H9 (cell line): ENCODE measurements at regions not wholly inside any gene's neighbourhood (a gene's known extent, or its start where the extent isn't known, plus 50 kb on each side); places are given as distances from the start of the nearest gene placed in this dataset.

Experiments
- DNase-seq: peaks from one replicate; pipeline ENCODE4 v3.0.0-alpha.2; 2017
- H2AFZ ChIP-seq: one replicate; pipeline ENCODE4 v1.6.1; 2013; ENCODE audit warnings: mild to moderate bottlenecking, low read length, control low read depth, moderate library complexity
- H2AK5ac ChIP-seq: 2 replicates; pipeline ENCODE4 v1.6.1; 2013; ENCODE audit warnings: low read length, control low read depth, mixed read lengths; ENCODE audit not compliant: insufficient read length
- H2BK120ac ChIP-seq: one replicate; pipeline ENCODE4 v1.6.1; 2013; ENCODE audit warnings: low read depth, mild to moderate bottlenecking, low read length, control low read depth, inconsistent platforms; ENCODE audit not compliant: poor library complexity, severe bottlenecking
- H2BK12ac ChIP-seq: 2 replicates; pipeline ENCODE4 v1.6.1; 2013; ENCODE audit warnings: low read length, control low read depth, mixed read lengths, low read depth; ENCODE audit not compliant: insufficient read length
- H2BK15ac ChIP-seq: 2 replicates; pipeline ENCODE4 v1.6.1; 2013; ENCODE audit warnings: low read depth, low read length, control low read depth
- H2BK20ac ChIP-seq: one replicate; pipeline ENCODE4 v1.6.1; 2013; ENCODE audit warnings: low read depth, mild to moderate bottlenecking, low read length, control low read depth, inconsistent platforms; ENCODE audit not compliant: poor library complexity, severe bottlenecking
- H2BK5ac ChIP-seq: 2 replicates; pipeline ENCODE4 v1.6.1; 2013; ENCODE audit warnings: low read length, control low read depth, mixed read lengths; ENCODE audit not compliant: insufficient read length
- H3K14ac ChIP-seq: 2 replicates; pipeline ENCODE4 v1.6.1; 2013; ENCODE audit warnings: low read length, control low read depth; ENCODE audit not compliant: insufficient read depth
- H3K18ac ChIP-seq: 2 replicates; pipeline ENCODE4 v1.6.1; 2013; ENCODE audit warnings: low read depth, mild to moderate bottlenecking, mixed read lengths, low read length, control low read depth; ENCODE audit not compliant: insufficient read length
- H3K23ac ChIP-seq: 2 replicates; pipeline ENCODE4 v1.6.1; 2013; ENCODE audit warnings: low read length, control low read depth, mixed read lengths, low read depth; ENCODE audit not compliant: insufficient read length
- H3K23me2 ChIP-seq: 2 replicates; pipeline ENCODE4 v1.6.1; 2013; ENCODE audit warnings: low read depth, mild to moderate bottlenecking, mixed read lengths, low read length, control low read depth; ENCODE audit not compliant: insufficient read length, poor library complexity, severe bottlenecking
- H3K27ac ChIP-seq: 2 replicates; pipeline ENCODE4 v1.5.1; 2013; ENCODE audit warnings: low read length, control low read depth, mixed read lengths, low read depth; ENCODE audit not compliant: insufficient read length
- H3K27me3 ChIP-seq: 2 replicates; pipeline ENCODE4 v1.6.1; 2013; ENCODE audit warnings: low read length, control low read depth, inconsistent platforms; ENCODE audit not compliant: insufficient read depth
- H3K4ac ChIP-seq: 2 replicates; pipeline ENCODE4 v1.6.1; 2013; ENCODE audit warnings: low read depth, mild to moderate bottlenecking, control low read depth, inconsistent platforms, low read length, moderate library complexity
- H3K4me1 ChIP-seq: 2 replicates; pipeline ENCODE4 v1.6.1; 2013; ENCODE audit warnings: low read length, control low read depth, inconsistent platforms; ENCODE audit not compliant: insufficient read depth
- H3K4me2 ChIP-seq: 2 replicates; pipeline ENCODE4 v1.6.1; 2013; ENCODE audit warnings: low read length, control low read depth, mixed read lengths; ENCODE audit not compliant: insufficient read length, insufficient read depth
- H3K56ac ChIP-seq: 2 replicates; pipeline ENCODE4 v1.6.1; 2013; ENCODE audit warnings: low read depth, mild to moderate bottlenecking, mixed read lengths, low read length, control low read depth; ENCODE audit not compliant: insufficient read length
- H3K79me1 ChIP-seq: 2 replicates; pipeline ENCODE4 v1.6.1; 2013; ENCODE audit warnings: low read depth, mild to moderate bottlenecking, moderate library complexity, low read length, control low read depth, inconsistent platforms; ENCODE audit not compliant: insufficient read depth, poor library complexity, severe bottlenecking
- H3K79me2 ChIP-seq: 2 replicates; pipeline ENCODE4 v1.6.1; 2013; ENCODE audit warnings: low read length, control low read depth, inconsistent platforms; ENCODE audit not compliant: insufficient read depth
- H3K9ac ChIP-seq: 2 replicates; pipeline ENCODE4 v1.6.1; 2013; ENCODE audit warnings: low read length, control low read depth, mixed read lengths; ENCODE audit not compliant: insufficient read length; ENCODE audit errors: extremely low read depth
- H3K9me3 ChIP-seq: one replicate; pipeline ENCODE4 v1.6.1; 2013; ENCODE audit warnings: low read depth, low read length, inconsistent platforms; ENCODE audit not compliant: control insufficient read depth
- H3T11ph ChIP-seq: one replicate; pipeline ENCODE4 v1.6.1; 2013; ENCODE audit warnings: mild to moderate bottlenecking, low read length, control low read depth, inconsistent platforms
- H4K20me1 ChIP-seq: one replicate; pipeline ENCODE4 v1.6.1; 2013; ENCODE audit not compliant: control insufficient read depth, insufficient read length, insufficient read depth
- H4K5ac ChIP-seq: 2 replicates; pipeline ENCODE4 v1.6.1; 2013; ENCODE audit warnings: low read depth, mild to moderate bottlenecking, mixed read lengths, low read length, control low read depth; ENCODE audit not compliant: insufficient read length
- H4K8ac ChIP-seq: replicated peaks from 2 replicates; pipeline ENCODE4 v1.6.1; 2013; ENCODE audit warnings: low read length, control low read depth, mixed read lengths, low read depth; ENCODE audit not compliant: insufficient read length
- H4K91ac ChIP-seq: 2 replicates; pipeline ENCODE4 v1.6.1; 2013; ENCODE audit warnings: low read depth, mild to moderate bottlenecking, moderate library complexity, mixed read lengths, low read length, control low read depth; ENCODE audit not compliant: insufficient read length
- H3K27ac Mint-ChIP-seq, 3 experiments: 2 replicates in 2 of 3; 3 replicates in 1 of 3; pipeline ENCODE4 v1.8.0; 2020 to 2021; ENCODE audit warnings: mixed read lengths in 3 of 3, mild to moderate bottlenecking in 1 of 3, moderate library complexity in 1 of 3
- H3K27me3 Mint-ChIP-seq: 2 replicates; pipeline ENCODE4 v1.8.0; 2021; ENCODE audit warnings: low read depth, mild to moderate bottlenecking, moderate library complexity, mixed read lengths
- H3K36me3 Mint-ChIP-seq, 3 experiments: 2 replicates in 2 of 3; 3 replicates in 1 of 3; pipeline ENCODE4 v1.8.0; 2020 to 2021; ENCODE audit warnings: low read depth in 3 of 3, mixed read lengths in 3 of 3; ENCODE audit not compliant: insufficient read depth in 1 of 3
- H3K4me1 Mint-ChIP-seq, 2 experiments: 2 replicates each; pipeline ENCODE4 v1.8.0; 2020; ENCODE audit warnings: mixed read lengths in 2 of 2
- H3K4me3 Mint-ChIP-seq, 2 experiments: 2 replicates in 1 of 2; 3 replicates in 1 of 2; pipeline ENCODE4 v1.8.0; 2020 to 2021; ENCODE audit warnings: mild to moderate bottlenecking in 2 of 2, mixed read lengths in 2 of 2, moderate library complexity in 1 of 2
- H3K9me3 Mint-ChIP-seq, 2 experiments: 2 replicates in 1 of 2; 3 replicates in 1 of 2; pipeline ENCODE4 v1.8.0; 2020; ENCODE audit warnings: mild to moderate bottlenecking in 2 of 2, mixed read lengths in 2 of 2, moderate library complexity in 1 of 2
- WGBS: extraction: QIAGEN DNeasy Blood & Tissue Kit; methylation state at CpG from one replicate; pipeline ENCODE4 v1.1.7; 2013; ENCODE audit warnings: missing lambda C conversion rate, low lambda C conversion rate, mixed read lengths; ENCODE audit not compliant: insufficient read length; ENCODE audit errors: extremely low coverage; 5-methylcytosine and 5-hydroxymethylcytosine counted together
- TF ChIP-seq, protein P1 (sequence below): fragments of 200-600 bp; sonication (generic); conservative IDR thresholded peaks from 3 replicates; pipeline ENCODE4 v1.8.0; 2021; ENCODE audit warnings: antibody characterized with exemption, mild to moderate bottlenecking

DNA sequence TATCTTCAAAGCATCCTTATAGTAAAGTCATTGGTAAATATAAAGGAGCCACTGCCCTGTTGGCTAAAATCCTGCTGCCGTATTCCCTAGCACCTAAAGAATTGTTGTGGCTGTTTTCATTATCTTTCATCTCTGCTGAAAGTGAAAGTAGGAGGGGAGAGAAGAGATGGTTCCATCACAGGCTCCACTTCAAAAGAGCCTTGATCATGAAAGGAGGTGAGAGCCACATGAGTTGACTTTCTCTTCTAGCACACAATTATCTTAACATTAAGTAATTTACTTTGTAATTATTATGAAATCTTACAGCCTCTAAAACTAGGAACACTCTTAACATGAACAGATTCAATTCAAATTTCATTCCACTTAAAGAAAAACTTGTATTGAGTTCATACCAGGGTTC, 1050.9 kb upstream of the LRRTM1 start:
- H3K27ac ChIP-seq: no peak overlapping the region
- no peaks in the 10 kb centered on the region for H3K79me2 ChIP-seq
- no peak overlapping the region for H3K4me3 Mint-ChIP-seq
- H3K27me3 ChIP-seq: no peaks in the 10 kb centered on the region
- no peak overlapping the region for H3K18ac ChIP-seq
- H3K4ac ChIP-seq: no peak overlapping the region
- no peak overlapping the region for H4K5ac ChIP-seq
- no peaks in the 10 kb centered on the region for H3K4me1 Mint-ChIP-seq
- DNase-seq: no peak
- H2BK12ac ChIP-seq: no peak overlapping the region
- no peak overlapping the region for H3K4me2 ChIP-seq
- H3T11ph ChIP-seq: no peak overlapping the region
- TF ChIP-seq, protein P1, sequence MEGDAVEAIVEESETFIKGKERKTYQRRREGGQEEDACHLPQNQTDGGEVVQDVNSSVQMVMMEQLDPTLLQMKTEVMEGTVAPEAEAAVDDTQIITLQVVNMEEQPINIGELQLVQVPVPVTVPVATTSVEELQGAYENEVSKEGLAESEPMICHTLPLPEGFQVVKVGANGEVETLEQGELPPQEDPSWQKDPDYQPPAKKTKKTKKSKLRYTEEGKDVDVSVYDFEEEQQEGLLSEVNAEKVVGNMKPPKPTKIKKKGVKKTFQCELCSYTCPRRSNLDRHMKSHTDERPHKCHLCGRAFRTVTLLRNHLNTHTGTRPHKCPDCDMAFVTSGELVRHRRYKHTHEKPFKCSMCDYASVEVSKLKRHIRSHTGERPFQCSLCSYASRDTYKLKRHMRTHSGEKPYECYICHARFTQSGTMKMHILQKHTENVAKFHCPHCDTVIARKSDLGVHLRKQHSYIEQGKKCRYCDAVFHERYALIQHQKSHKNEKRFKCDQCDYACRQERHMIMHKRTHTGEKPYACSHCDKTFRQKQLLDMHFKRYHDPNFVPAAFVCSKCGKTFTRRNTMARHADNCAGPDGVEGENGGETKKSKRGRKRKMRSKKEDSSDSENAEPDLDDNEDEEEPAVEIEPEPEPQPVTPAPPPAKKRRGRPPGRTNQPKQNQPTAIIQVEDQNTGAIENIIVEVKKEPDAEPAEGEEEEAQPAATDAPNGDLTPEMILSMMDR: no peak
- H3K27me3 Mint-ChIP-seq: no peaks in the 10 kb centered on the region
- H3K79me1 ChIP-seq: no peaks in the 10 kb centered on the region
- H2BK15ac ChIP-seq: no peak overlapping the region
- no peak overlapping the region for H3K9ac ChIP-seq
- no peak overlapping the region for H4K91ac ChIP-seq
- no peaks in the 10 kb centered on the region for H3K23me2 ChIP-seq
- no peak overlapping the region for H3K27ac Mint-ChIP-seq
- H3K9me3 Mint-ChIP-seq: peaks cover 13 to 16% of the 10 kb centered on the region in 2 experiments; a peak in 4 of 5 replicates
- H3K14ac ChIP-seq: no peak overlapping the region
- H2AFZ ChIP-seq: no peak overlapping the region
- H2BK120ac ChIP-seq: no peak overlapping the region
- H4K20me1 ChIP-seq: no peaks in the 10 kb centered on the region
- no peaks in the 10 kb centered on the region for H3K4me1 ChIP-seq
- H3K23ac ChIP-seq: no peak overlapping the region
- no CpG with 5 or more reads among the region's 1 CpG for WGBS
- no peak overlapping the region for H2BK20ac ChIP-seq
- no peak overlapping the region for H2AK5ac ChIP-seq
- no peak overlapping the region for H2BK5ac ChIP-seq
- H3K36me3 Mint-ChIP-seq: peaks cover 3 to 5% (median 4%) of the 10 kb centered on the region in 3 experiments; a peak in 3 of 7 replicates
- no peaks in the 10 kb centered on the region for H3K9me3 ChIP-seq
- no peak overlapping the region for H3K56ac ChIP-seq
- no peak overlapping the region for H4K8ac ChIP-seq
